ENCODE measurements at regions not wholly inside any gene's neighbourhood (a gene's known extent, or its start where the extent isn't known, plus 50 kb on each side); places are given as distances from the start of the nearest gene placed in this dataset.

GRCh38 chr15:98195796-98196195 lies 235.3 kb downstream of the ARRDC4 start:
- no peak for DNase-seq (ENCODE audit: unreplicated experiment)
- intact Hi-C loops (cut with micrococcal nuclease): no loop called here
- POLR2A ChIA-PET: no interaction called here
- CTCF ChIA-PET: interaction anchor here (0.6 to 1.6 kb wide), 7 partner anchors 18 to 448 kb away, joined by 3 to 7 read pairs (median 4); no protein-coding TSS in a partner anchor
- Mint-ChIP-seq H3K27ac (ENCODE audit: low read depth, unreplicated experiment) (no peak overlapping the region), H3K27me3 (ENCODE audit: insufficient read depth, unreplicated experiment) (no peaks in the 10 kb centered on the region), H3K36me3 (ENCODE audit: insufficient read depth, unreplicated experiment) (no peaks in the 10 kb centered on the region), H3K4me1 (ENCODE audit: insufficient read depth, unreplicated experiment) (no peaks in the 10 kb centered on the region), H3K9me3 (ENCODE audit: unreplicated experiment) (no peaks in the 10 kb centered on the region), H3K4me3 (ENCODE audit: unreplicated experiment) (no peak overlapping the region)
- no TSS peak for BruUV-seq (replicated peaks)
- no peak for TF ChIP-seq CTCF (IDR thresholded peaks at IDR 0.05; ENCODE audit: unreplicated experiment)

- BruUV-seq (replicated peaks): no TSS peak
- intact Hi-C loops (cut with micrococcal nuclease): no loop called here
- no peak overlapping the region for H3K4me3 Mint-ChIP-seq (ENCODE audit: unreplicated experiment)
- no peak for TF ChIP-seq CTCF (IDR thresholded peaks at IDR 0.05; ENCODE audit: unreplicated experiment)
- H3K9me3 Mint-ChIP-seq (ENCODE audit: unreplicated experiment): no peaks in the 10 kb centered on the region
- H3K27ac Mint-ChIP-seq (ENCODE audit: low read depth, unreplicated experiment): no peak overlapping the region
- DNase-seq (ENCODE audit: unreplicated experiment): no peak
- CTCF ChIA-PET: interaction anchor here (0.6 to 1.6 kb wide), 4 partner anchors 22 to 115 kb away, joined by 3 to 6 read pairs (median 4); no protein-coding TSS in a partner anchor
- H3K27me3 Mint-ChIP-seq (ENCODE audit: insufficient read depth, unreplicated experiment): no peaks in the 10 kb centered on the region
- no peaks in the 10 kb centered on the region for H3K4me1 Mint-ChIP-seq (ENCODE audit: insufficient read depth, unreplicated experiment)
- H3K36me3 Mint-ChIP-seq (ENCODE audit: insufficient read depth, unreplicated experiment): no peaks in the 10 kb centered on the region
- POLR2A ChIA-PET: no interaction called here
These were observed 235.9 kb downstream of the ARRDC4 start for GRCh38 chr15:98196371-98196770.

- BruUV-seq (replicated peaks): no TSS peak
- no peak for DNase-seq (ENCODE audit: unreplicated experiment)
- Mint-ChIP-seq H3K4me1 (ENCODE audit: insufficient read depth, unreplicated experiment) (no peaks in the 10 kb centered on the region), H3K27me3 (ENCODE audit: insufficient read depth, unreplicated experiment) (no peaks in the 10 kb centered on the region), H3K4me3 (ENCODE audit: unreplicated experiment) (no peak overlapping the region), H3K27ac (ENCODE audit: low read depth, unreplicated experiment) (no peak overlapping the region), H3K9me3 (ENCODE audit: unreplicated experiment) (no peaks in the 10 kb centered on the region), H3K36me3 (ENCODE audit: insufficient read depth, unreplicated experiment) (no peaks in the 10 kb centered on the region)
- ChIA-PET POLR2A (interaction anchor here (0.6 to 1.4 kb wide), 2 partner anchors 30 to 443 kb away, joined by 3 to 6 read pairs; no protein-coding TSS in a partner anchor), CTCF (interaction anchor here (1.5 to 2.2 kb wide), 2 partner anchors 24 to 220 kb away, joined by 6 read pairs; no protein-coding TSS in a partner anchor)
- no peak for TF ChIP-seq CTCF (IDR thresholded peaks at IDR 0.05; ENCODE audit: unreplicated experiment)
- intact Hi-C loops (cut with micrococcal nuclease): no loop called here
These were observed 241.8 kb downstream of the ARRDC4 start for GRCh38 chr15:98202256-98202655.

GRCh38 chr15:98203872-98204660 lies 243.6 kb downstream of the ARRDC4 start:
- no peak for TF ChIP-seq CTCF (IDR thresholded peaks at IDR 0.05; ENCODE audit: unreplicated experiment)
- no TSS peak for BruUV-seq (replicated peaks)
- H3K27me3 Mint-ChIP-seq (ENCODE audit: insufficient read depth, unreplicated experiment): no peaks in the 10 kb centered on the region
- H3K9me3 Mint-ChIP-seq (ENCODE audit: unreplicated experiment): no peaks in the 10 kb centered on the region
- no peaks in the 10 kb centered on the region for H3K36me3 Mint-ChIP-seq (ENCODE audit: insufficient read depth, unreplicated experiment)
- no peaks in the 10 kb centered on the region for H3K4me1 Mint-ChIP-seq (ENCODE audit: insufficient read depth, unreplicated experiment)
- ChIA-PET CTCF (interaction anchor here (0.6 to 2.2 kb wide), 4 partner anchors 26 to 863 kb away, joined by 3 to 6 read pairs (median 4); no protein-coding TSS in a partner anchor), POLR2A (no interaction called here)
- intact Hi-C loops (cut with micrococcal nuclease): no loop called here
- no peak overlapping the region for H3K4me3 Mint-ChIP-seq (ENCODE audit: unreplicated experiment)
- H3K27ac Mint-ChIP-seq (ENCODE audit: low read depth, unreplicated experiment): no peak overlapping the region
- no peak for DNase-seq (ENCODE audit: unreplicated experiment)
